GM13977 (cell line): ENCODE measurements at regions not wholly inside any gene's neighbourhood (a gene's known extent, or its start where the extent isn't known, plus 50 kb on each side); places are given as distances from the start of the nearest gene placed in this dataset.
"Not testable (repeated sequence)": the region's sequence is repeated elsewhere in the genome, so short reads cannot be mapped to it uniquely, and the experiment has no call there.

Experiments used
- DNase-seq: peaks from one replicate; pipeline ENCODE4 v3.0.0; 2012; ENCODE audit warnings: low spot score
- CTCF ChIP-seq: IDR thresholded peaks from 2 replicates; pipeline ENCODE4 v1.5.1; 2012; ENCODE audit warnings: mild to moderate bottlenecking, control low read depth; ENCODE audit not compliant: insufficient read depth; ENCODE audit errors: extremely low read depth, missing control alignments
- in situ Hi-C: fragments of 300-500 bp; cut with MboI; formaldehyde crosslinking; loops from one replicate; pipeline ENCODE4 v1.12.0; 2022; ENCODE audit warnings: low sequenced_read_pairs, low pct_unique_long_range_greater_than_20kb, mixed read lengths, inconsistent platforms; ENCODE audit not compliant: unreplicated experiment

GRCh38 chr7:33793616-33794015 is 111.7 kb upstream of the BMPER start:
- in situ Hi-C loops = no loop called here
- no peak for DNase-seq
- no peak for TF ChIP-seq CTCF

DNA sequence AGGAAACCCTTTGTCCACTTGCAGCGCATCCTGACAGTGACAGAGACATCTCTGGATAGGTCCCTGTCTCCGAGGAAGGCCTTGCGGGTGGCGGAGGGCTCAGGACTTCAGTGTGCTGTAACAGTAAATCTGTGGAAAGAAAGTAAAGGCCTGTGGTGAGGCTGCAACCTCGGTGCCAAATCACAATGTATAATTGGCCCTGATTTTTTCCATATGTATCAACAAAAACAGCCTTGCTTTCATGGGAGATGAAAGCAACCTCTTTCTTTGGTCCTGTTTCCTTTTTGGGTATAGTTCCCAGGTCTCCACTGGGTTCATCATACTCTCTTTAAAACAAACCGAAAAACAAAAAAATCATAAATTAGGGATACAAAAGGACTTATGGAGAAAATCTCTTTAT is 110.9 kb upstream of the BMPER start:
- DNase-seq = no peak
- no peak for TF ChIP-seq CTCF
- in situ Hi-C loops = no loop called here

DNA sequence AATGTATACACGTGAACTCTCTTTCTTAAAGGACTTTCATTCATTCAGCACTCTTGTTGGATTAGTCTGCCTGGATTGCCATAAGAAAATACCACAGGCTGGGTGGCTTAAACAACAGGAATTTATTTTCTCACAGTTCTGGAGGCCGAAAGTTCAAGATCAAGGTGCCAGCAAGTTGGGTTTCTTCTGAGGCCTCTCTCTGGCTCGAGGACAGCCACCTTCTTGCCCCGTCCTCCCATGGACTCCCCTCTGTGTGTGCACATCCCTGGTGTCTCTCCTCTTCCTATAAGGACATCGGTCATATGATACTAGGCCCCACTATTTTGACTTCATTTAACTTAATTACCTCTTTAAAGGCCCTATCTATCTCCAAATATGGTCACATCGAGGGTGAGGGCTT is 110.4 kb upstream of the BMPER start:
- in situ Hi-C loops = no loop called here
- DNase-seq = no peak
- TF ChIP-seq CTCF = no peak

DNA sequence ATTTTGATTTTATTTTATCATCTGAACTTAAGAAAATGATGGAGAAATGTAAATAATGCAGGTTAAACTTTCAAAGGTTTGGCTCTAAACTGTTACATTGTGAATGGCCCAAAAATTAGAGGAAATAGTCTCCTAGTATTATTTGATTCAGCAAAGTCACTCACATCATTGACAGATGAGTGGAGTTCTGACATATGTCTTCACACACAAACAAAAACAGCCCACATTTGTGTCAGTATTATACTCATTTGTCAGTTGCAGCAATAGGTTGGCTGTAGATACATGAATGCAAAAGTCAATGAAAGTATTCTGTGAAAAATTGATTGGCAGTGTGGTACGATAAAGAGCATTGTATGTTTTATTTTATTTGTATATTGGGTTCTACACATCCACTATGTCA is 108.8 kb upstream of the BMPER start:
- no peak for DNase-seq
- in situ Hi-C loops = no loop called here
- TF ChIP-seq CTCF = no peak

- DNase-seq, in situ Hi-C loops: not testable (repeated sequence)
Measured at GRCh38 chr7:33797512-33797911, 107.8 kb upstream of the BMPER start.

- TF ChIP-seq CTCF = no peak
- in situ Hi-C loops = no loop called here
- no peak for DNase-seq
Measured at GRCh38 chr7:33798686-33799325, 106.5 kb upstream of the BMPER start.

DNA sequence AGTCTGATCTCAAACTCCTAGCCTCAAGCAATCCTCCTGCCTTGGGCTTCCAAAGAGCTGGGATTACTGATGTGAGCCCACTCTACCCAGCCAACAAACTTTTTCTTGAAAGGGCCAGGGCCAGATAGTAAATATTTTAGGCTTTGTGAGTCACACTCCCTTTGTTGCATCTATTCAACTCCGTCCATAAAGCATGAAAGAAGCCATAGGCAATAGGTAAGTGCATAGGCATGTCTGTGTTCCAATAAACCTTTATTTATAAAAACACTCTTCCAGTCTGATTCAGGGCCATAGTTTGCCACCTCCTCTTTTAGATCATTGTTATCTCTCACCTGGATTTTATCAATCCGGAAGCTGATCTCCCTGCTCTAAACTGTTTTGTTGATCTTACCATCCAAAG is 105.6 kb upstream of the BMPER start:
- TF ChIP-seq CTCF = no peak
- in situ Hi-C loops = no loop called here
- DNase-seq = no peak
